Mucosa of rectum (tissue), 2 donors: ENCODE measurements at regions not wholly inside any gene's neighbourhood (a gene's known extent, or its start where the extent isn't known, plus 50 kb on each side); places are given as distances from the start of the nearest gene placed in this dataset.

Experiments
- H3K27ac ChIP-seq, 2 donors: one replicate each; pipeline ENCODE4 v1.7.0; 2013; ENCODE audit warnings: inconsistent platforms in 2 of 2, low read depth in 2 of 2, low read length in 2 of 2
- H3K27me3 ChIP-seq, 2 donors: one replicate each; pipeline ENCODE4 v1.7.0; 2013; ENCODE audit warnings: low read length in 2 of 2; ENCODE audit not compliant: control insufficient read depth in 2 of 2, insufficient read depth in 2 of 2
- H3K36me3 ChIP-seq, 2 donors: one replicate each; pipeline ENCODE4 v1.7.0; 2013; ENCODE audit warnings: low read length in 2 of 2; ENCODE audit not compliant: control insufficient read depth in 2 of 2, insufficient read depth in 2 of 2
- H3K4me1 ChIP-seq, 2 donors: one replicate each; pipeline ENCODE4 v1.7.0; 2013; ENCODE audit warnings: low read length in 2 of 2, mild to moderate bottlenecking in 1 of 2; ENCODE audit not compliant: control insufficient read depth in 2 of 2, insufficient read depth in 2 of 2
- H3K4me3 ChIP-seq, 2 donors: one replicate each; pipeline ENCODE4 v1.7.0; 2013; ENCODE audit warnings: low read length in 2 of 2
- H3K9ac ChIP-seq, 2 donors: one replicate each; pipeline ENCODE4 v1.7.0; 2013; ENCODE audit warnings: low read length in 2 of 2, low read depth in 1 of 2, mild to moderate bottlenecking in 1 of 2
- H3K9me3 ChIP-seq, 2 donors: one replicate each; pipeline ENCODE4 v1.7.0; 2013; ENCODE audit warnings: low read length in 2 of 2; ENCODE audit not compliant: control insufficient read depth in 2 of 2
- donor health status: healthy.
- donor health status: Normal muscosa, but diverticular disease.

- Histone ChIP-seq H3K4me1 (no peaks in the 10 kb centered on the region), H3K9me3 (no peaks in the 10 kb centered on the region), H3K27me3 (no peaks in the 10 kb centered on the region), H3K4me3 (no peak overlapping the region), H3K27ac (no peak overlapping the region), H3K36me3 (no peaks in the 10 kb centered on the region), H3K9ac (no peak overlapping the region)
Measured at GRCh38 chr4:33411182-33411581, 2691.0 kb downstream of the PCDH7 start.

GRCh38 chr4:33421887-33422286 is 2701.7 kb downstream of the PCDH7 start:
- no peak overlapping the region for H3K27ac ChIP-seq
- H3K36me3 ChIP-seq = no peaks in the 10 kb centered on the region
- H3K4me3 ChIP-seq = no peak overlapping the region
- H3K27me3 ChIP-seq = no peaks in the 10 kb centered on the region
- H3K9me3 ChIP-seq = no peaks in the 10 kb centered on the region
- no peaks in the 10 kb centered on the region for H3K4me1 ChIP-seq
- no peak overlapping the region for H3K9ac ChIP-seq

- no peak overlapping the region for H3K27ac ChIP-seq
- no peak overlapping the region for H3K4me3 ChIP-seq
- no peaks in the 10 kb centered on the region for H3K9me3 ChIP-seq
- H3K36me3 ChIP-seq = no peaks in the 10 kb centered on the region
- H3K9ac ChIP-seq = no peak overlapping the region
- no peaks in the 10 kb centered on the region for H3K4me1 ChIP-seq
- H3K27me3 ChIP-seq = no peaks in the 10 kb centered on the region
Measured at GRCh38 chr4:33422656-33423055, 2702.5 kb downstream of the PCDH7 start.

GRCh38 chr4:33425936-33426335 is 2705.8 kb downstream of the PCDH7 start:
- no peaks in the 10 kb centered on the region for H3K36me3 ChIP-seq
- no peak overlapping the region for H3K4me3 ChIP-seq
- H3K9me3 ChIP-seq = no peaks in the 10 kb centered on the region
- no peak overlapping the region for H3K27ac ChIP-seq
- H3K4me1 ChIP-seq = no peaks in the 10 kb centered on the region
- no peak overlapping the region for H3K9ac ChIP-seq
- H3K27me3 ChIP-seq = no peaks in the 10 kb centered on the region

- no peak overlapping the region for H3K9ac ChIP-seq
- no peaks in the 10 kb centered on the region for H3K36me3 ChIP-seq
- H3K27ac ChIP-seq = no peak overlapping the region
- no peaks in the 10 kb centered on the region for H3K27me3 ChIP-seq
- no peak overlapping the region for H3K4me3 ChIP-seq
- no peaks in the 10 kb centered on the region for H3K4me1 ChIP-seq
- H3K9me3 ChIP-seq = no peaks in the 10 kb centered on the region
Measured at GRCh38 chr4:33427676-33428075, 2707.5 kb downstream of the PCDH7 start.

- Histone ChIP-seq H3K4me1 (no peaks in the 10 kb centered on the region), H3K27ac (no peak overlapping the region), H3K27me3 (no peaks in the 10 kb centered on the region), H3K36me3 (no peaks in the 10 kb centered on the region), H3K9ac (no peak overlapping the region), H3K9me3 (no peaks in the 10 kb centered on the region), H3K4me3 (no peak overlapping the region)
Measured at GRCh38 chr4:33429971-33430370, 2709.8 kb downstream of the PCDH7 start.

GRCh38 chr4:33437406-33437805 is 2717.2 kb downstream of the PCDH7 start:
- H3K36me3 ChIP-seq = no peaks in the 10 kb centered on the region
- no peaks in the 10 kb centered on the region for H3K27me3 ChIP-seq
- no peak overlapping the region for H3K4me3 ChIP-seq
- no peak overlapping the region for H3K9ac ChIP-seq
- no peaks in the 10 kb centered on the region for H3K4me1 ChIP-seq
- H3K27ac ChIP-seq = no peak overlapping the region
- H3K9me3 ChIP-seq = no peaks in the 10 kb centered on the region

GRCh38 chr4:33446953-33447352 is 2726.8 kb downstream of the PCDH7 start:
- Histone ChIP-seq H3K27ac (no peak overlapping the region), H3K9ac (no peak overlapping the region), H3K27me3 (no peaks in the 10 kb centered on the region), H3K4me3 (no peak overlapping the region), H3K36me3 (no peaks in the 10 kb centered on the region), H3K9me3 (no peaks in the 10 kb centered on the region), H3K4me1 (no peaks in the 10 kb centered on the region)

GRCh38 chr4:33448948-33449347 is 2728.8 kb downstream of the PCDH7 start:
- H3K27me3 ChIP-seq = no peaks in the 10 kb centered on the region
- H3K9ac ChIP-seq = no peak overlapping the region
- H3K4me1 ChIP-seq = no peaks in the 10 kb centered on the region
- H3K9me3 ChIP-seq = no peaks in the 10 kb centered on the region
- H3K27ac ChIP-seq = no peak overlapping the region
- no peaks in the 10 kb centered on the region for H3K36me3 ChIP-seq
- H3K4me3 ChIP-seq = no peak overlapping the region

GRCh38 chr4:33453436-33453835 is 2733.3 kb downstream of the PCDH7 start:
- H3K27me3 ChIP-seq = no peaks in the 10 kb centered on the region
- no peak overlapping the region for H3K27ac ChIP-seq
- no peak overlapping the region for H3K4me3 ChIP-seq
- no peaks in the 10 kb centered on the region for H3K4me1 ChIP-seq
- H3K9me3 ChIP-seq = no peaks in the 10 kb centered on the region
- H3K9ac ChIP-seq = no peak overlapping the region
- no peaks in the 10 kb centered on the region for H3K36me3 ChIP-seq

- no peak overlapping the region for H3K9ac ChIP-seq
- no peaks in the 10 kb centered on the region for H3K27me3 ChIP-seq
- H3K36me3 ChIP-seq = no peaks in the 10 kb centered on the region
- no peak overlapping the region for H3K27ac ChIP-seq
- H3K4me3 ChIP-seq = no peak overlapping the region
- no peaks in the 10 kb centered on the region for H3K4me1 ChIP-seq
- no peaks in the 10 kb centered on the region for H3K9me3 ChIP-seq
Measured at GRCh38 chr4:33453916-33454315, 2733.7 kb downstream of the PCDH7 start.
